ENCODE measurements at regions not wholly inside any gene's neighbourhood (a gene's known extent, or its start where the extent isn't known, plus 50 kb on each side); places are given as distances from the start of the nearest gene placed in this dataset.

DNA sequence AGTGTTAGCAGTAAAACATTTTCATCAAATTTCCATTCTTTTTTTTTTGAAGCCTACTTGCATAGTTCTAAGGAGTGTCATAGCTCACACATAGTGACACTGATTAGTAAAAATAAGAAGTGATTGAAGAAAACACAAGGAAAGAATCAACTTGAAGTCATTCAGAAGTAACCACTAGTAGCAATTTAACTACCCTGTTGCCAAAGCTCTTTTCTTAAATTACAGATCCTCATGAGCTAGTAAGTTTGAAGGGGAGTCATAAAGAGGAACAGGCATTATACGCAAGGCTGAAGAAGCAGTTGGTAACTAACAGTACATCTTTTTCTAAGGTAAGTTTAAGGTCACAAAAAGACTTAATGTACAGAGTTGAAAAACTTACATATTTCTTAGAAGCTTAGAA, 332.2 kb downstream of the CHRM3 start:
- TF ChIP-seq, protein P1, sequence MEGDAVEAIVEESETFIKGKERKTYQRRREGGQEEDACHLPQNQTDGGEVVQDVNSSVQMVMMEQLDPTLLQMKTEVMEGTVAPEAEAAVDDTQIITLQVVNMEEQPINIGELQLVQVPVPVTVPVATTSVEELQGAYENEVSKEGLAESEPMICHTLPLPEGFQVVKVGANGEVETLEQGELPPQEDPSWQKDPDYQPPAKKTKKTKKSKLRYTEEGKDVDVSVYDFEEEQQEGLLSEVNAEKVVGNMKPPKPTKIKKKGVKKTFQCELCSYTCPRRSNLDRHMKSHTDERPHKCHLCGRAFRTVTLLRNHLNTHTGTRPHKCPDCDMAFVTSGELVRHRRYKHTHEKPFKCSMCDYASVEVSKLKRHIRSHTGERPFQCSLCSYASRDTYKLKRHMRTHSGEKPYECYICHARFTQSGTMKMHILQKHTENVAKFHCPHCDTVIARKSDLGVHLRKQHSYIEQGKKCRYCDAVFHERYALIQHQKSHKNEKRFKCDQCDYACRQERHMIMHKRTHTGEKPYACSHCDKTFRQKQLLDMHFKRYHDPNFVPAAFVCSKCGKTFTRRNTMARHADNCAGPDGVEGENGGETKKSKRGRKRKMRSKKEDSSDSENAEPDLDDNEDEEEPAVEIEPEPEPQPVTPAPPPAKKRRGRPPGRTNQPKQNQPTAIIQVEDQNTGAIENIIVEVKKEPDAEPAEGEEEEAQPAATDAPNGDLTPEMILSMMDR (IDR thresholded peaks at IDR 0.05; ENCODE audit: low read depth, low read length) = no peak
- TF ChIP-seq, protein P2, sequence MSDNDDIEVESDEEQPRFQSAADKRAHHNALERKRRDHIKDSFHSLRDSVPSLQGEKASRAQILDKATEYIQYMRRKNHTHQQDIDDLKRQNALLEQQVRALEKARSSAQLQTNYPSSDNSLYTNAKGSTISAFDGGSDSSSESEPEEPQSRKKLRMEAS (IDR thresholded peaks at IDR 0.05; ENCODE audit: low read depth, low read length) = no peak
